OCI-LY7 (cell line): ENCODE measurements at regions not wholly inside any gene's neighbourhood (a gene's known extent, or its start where the extent isn't known, plus 50 kb on each side); places are given as distances from the start of the nearest gene placed in this dataset.

Source experiments
- EZH2phosphoT487 ChIP-seq: fragments of 200-600 bp; sonication (generic); IDR thresholded peaks from 2 replicates; pipeline ENCODE4 v1.6.1; 2018; ENCODE audit warnings: low read depth, borderline replicate concordance, mild to moderate bottlenecking, mixed run types, antibody characterized with exemption, low read length, moderate library complexity, mixed read lengths
- TF ChIP-seq, protein P1 (sequence below): fragments of 200-600 bp; sonication (generic); conservative IDR thresholded peaks from 2 replicates; pipeline ENCODE4 v1.5.1; 2014; ENCODE audit warnings: mild to moderate bottlenecking, antibody characterized with exemption, low read length, moderate library complexity, mixed read lengths

DNA sequence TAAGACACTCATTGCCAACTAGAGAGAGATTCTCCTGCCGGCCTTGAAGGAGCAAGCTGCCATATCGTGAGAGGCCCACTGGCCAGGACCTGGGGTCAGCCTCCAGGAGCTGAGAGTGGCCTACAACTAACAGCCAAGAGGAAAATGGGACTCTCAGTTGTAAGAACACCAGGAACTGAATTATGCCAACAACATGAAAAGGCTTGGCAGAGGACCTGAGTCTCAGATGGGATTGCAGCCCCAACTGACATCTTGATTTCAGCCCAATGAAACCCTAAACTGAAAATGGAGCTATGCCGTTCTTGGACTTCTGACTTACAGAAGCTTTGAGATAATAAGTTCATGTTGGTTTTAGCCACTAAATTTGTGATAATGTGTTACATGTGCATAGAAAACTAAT is 193.5 kb upstream of the LRFN2 start:
- TF ChIP-seq, protein P1, sequence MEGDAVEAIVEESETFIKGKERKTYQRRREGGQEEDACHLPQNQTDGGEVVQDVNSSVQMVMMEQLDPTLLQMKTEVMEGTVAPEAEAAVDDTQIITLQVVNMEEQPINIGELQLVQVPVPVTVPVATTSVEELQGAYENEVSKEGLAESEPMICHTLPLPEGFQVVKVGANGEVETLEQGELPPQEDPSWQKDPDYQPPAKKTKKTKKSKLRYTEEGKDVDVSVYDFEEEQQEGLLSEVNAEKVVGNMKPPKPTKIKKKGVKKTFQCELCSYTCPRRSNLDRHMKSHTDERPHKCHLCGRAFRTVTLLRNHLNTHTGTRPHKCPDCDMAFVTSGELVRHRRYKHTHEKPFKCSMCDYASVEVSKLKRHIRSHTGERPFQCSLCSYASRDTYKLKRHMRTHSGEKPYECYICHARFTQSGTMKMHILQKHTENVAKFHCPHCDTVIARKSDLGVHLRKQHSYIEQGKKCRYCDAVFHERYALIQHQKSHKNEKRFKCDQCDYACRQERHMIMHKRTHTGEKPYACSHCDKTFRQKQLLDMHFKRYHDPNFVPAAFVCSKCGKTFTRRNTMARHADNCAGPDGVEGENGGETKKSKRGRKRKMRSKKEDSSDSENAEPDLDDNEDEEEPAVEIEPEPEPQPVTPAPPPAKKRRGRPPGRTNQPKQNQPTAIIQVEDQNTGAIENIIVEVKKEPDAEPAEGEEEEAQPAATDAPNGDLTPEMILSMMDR: no peak
- TF ChIP-seq EZH2phosphoT487: no peak
